OCI-LY7 (cell line): ENCODE measurements at regions not wholly inside any gene's neighbourhood (a gene's known extent, or its start where the extent isn't known, plus 50 kb on each side); places are given as distances from the start of the nearest gene placed in this dataset.

ENCODE experiments used
- CTCF ChIP-seq: fragments of 200-600 bp; sonication (generic); conservative IDR thresholded peaks from 2 replicates; pipeline ENCODE4 v1.5.1; 2014; ENCODE audit warnings: mild to moderate bottlenecking, antibody characterized with exemption, low read length, moderate library complexity, mixed read lengths
- EZH2phosphoT487 ChIP-seq: fragments of 200-600 bp; sonication (generic); IDR thresholded peaks from 2 replicates; pipeline ENCODE4 v1.6.1; 2018; ENCODE audit warnings: low read depth, borderline replicate concordance, mild to moderate bottlenecking, mixed run types, antibody characterized with exemption, low read length, moderate library complexity, mixed read lengths

GRCh38 chr4:187432310-187432709 lies 563.3 kb upstream of the ZFP42 start:
- TF ChIP-seq CTCF (no peak), EZH2phosphoT487 (no peak)
